OCI-M2 (cell line): ENCODE measurements at regions not wholly inside any gene's neighbourhood (a gene's known extent, or its start where the extent isn't known, plus 50 kb on each side); places are given as distances from the start of the nearest gene placed in this dataset.
A peak's percentile ranks its signal among the peaks of the same experiment; 100 is the strongest.
"Not testable (repeated sequence)": the region's sequence is repeated elsewhere in the genome, so short reads cannot be mapped to it uniquely, and the experiment has no call there.

Source experiments
- DNase-seq: peaks from one replicate; lab custom pipeline; 2025; ENCODE audit not compliant: unreplicated experiment; lab: John Stamatoyannopoulos, UW

DNA sequence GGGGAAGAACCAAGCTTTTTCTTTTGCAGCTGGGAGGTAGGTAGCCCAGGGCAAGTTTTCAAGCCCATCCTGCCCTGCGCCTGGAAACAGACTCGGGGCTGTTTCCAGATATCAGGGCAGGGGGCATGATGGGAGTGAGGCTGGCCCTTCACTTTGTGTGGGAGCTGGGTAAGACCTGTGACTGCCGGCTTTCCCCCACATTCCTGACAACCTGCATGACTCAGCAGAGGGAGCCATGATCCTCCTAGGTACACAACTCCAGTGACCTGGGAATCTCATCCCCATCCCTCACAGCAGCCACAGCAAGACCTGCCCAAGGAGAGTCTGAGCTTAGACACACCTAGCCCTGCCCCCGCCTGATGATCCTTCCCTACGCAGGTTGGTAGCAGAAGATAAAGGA, 280.8 kb downstream of the SOX4 start:
- DNase-seq = no peak

DNA sequence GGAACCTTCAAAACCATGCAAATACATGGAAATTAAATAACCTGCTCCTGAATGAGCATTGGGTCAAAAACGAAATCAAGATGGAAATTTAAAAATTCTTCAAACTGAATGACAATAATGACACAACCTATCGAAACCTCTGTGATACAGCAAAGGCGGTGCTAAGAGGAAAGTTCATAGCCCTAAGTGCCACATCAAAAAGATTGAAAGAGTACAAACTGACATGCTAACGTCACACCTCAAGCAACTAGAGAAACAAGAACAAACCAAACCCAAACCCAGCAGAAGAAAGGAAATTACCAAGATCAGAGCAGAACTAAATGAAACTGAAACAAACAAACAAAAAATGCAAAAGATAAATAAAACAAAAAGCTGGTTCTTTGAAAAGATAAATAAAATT, 283.5 kb downstream of the SOX4 start:
- not testable (repeated sequence) for DNase-seq

DNA sequence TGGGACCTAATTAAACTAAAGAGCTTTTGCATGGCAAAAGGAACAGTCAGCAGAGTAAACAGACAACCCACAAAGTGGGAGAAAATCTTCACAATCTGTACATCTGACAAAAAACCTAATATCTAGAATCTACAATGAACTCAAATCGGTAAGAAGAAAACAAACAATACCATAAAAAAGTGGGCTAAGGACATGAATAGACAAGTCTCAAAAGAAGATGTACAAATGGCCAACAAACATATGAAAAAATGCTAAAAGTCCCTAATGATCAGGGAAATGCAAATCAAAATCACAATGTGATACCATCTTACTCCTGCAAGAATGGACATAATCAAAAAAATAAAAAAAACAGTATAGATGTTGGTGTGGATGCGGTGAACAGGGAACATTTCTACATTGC, 286.7 kb downstream of the SOX4 start:
- not testable (repeated sequence) for DNase-seq

DNA sequence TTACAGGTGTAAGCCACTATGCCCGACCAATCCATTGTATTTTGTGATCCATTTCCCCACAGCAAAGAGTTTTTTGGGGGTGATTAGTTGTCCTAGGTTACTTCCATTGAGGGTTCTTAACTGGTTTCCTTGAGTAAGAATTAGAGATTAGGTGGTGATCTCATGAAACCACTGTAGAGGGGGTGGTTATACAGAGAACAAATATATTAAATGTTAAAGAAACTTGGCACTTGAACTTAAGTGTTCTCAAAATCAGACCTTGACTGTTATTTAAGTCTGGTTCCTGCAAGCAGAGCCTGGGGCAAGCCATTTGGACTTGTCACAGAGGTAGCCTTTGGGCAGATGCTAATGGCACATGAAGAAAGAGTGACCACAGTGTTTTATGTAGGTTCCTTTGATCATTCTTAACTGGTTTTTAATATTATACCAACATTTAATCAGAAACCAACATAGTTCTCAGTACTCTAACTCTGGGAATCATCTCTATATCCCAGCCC, 288.5 kb downstream of the SOX4 start:
- DNase-seq = no peak

DNA sequence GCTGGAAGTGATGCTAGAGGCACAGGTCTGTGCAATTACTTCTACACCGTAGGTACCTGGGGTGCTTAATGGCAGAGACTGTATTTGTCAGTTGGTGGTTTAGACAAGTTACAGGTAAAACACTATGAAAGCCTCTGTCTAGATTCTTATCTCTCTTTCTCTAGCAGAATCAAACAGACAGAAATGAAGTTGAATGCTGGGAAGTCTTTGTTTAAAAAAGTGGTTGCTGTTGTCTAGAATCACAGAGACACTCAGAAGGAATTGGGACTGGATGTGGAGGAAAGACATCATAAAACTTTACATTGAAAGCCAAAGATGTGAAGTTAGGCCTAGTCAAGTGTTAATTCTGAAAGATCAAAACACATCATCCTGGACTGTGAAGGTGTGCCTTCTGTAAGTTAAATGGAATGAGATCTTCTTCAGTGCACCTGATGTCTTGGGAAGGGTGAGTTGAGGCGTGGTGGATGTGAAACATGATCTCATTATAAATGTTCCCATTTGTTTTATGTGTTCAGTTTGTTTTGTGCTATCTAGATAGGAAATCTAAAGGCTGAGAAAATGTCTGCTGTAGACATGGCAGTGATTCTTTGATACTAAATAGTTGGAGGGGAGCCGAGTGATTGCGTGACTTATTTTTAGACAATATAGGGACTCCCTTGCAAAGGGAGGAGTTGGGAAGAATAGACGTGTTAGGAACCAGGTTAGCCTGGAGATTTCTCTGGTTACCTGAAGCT, 290.2 kb downstream of the SOX4 start:
- DNase-seq = no peak

DNA sequence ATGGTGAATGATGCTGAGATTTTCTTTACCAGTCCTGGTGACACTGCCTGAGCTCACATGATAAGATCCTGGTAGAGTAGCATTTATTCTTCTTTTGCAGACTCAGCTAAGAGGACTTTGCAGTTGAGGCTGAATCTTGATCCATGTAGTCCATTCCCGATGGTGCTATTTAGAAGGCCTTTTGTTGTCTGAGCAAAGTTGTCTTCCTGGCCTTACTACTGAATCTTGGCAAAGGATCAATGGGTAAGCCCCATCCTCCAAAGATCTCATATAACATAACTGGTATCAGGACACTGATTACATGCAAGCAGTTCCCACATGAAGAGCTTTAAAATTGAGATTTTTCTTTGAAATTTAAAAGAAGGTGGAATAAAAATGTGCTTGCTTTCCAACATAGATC, 291.6 kb downstream of the SOX4 start:
- DNase-seq = no peak

DNA sequence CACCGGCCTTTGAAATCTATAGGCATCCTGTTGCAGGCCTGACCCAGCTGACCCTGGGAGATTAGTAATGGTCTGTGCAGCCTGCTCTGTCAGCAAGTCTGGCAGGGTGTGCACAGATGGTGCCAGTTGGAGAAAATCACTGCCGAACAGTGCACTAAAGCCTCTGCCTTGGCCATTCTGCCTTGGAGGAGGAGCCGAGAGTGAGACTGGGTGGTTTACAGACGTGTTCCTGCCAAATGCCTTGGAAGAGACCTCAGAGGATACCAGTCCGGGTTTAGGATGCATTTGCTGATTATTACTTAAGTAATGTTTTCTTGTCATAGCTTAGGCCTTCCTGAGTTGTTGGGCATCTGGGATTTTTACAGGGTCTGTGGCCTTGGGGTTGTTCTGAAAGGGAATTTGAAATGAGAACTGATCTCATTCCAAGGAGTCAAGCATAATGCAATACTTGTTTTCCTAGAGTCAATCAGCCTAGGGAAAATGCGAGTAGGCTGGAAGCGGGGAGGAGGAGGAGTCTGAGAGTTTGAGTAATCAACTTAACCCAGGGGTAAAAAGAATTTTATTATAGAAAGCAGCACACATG, 292.1 kb downstream of the SOX4 start:
- no peak for DNase-seq

DNA sequence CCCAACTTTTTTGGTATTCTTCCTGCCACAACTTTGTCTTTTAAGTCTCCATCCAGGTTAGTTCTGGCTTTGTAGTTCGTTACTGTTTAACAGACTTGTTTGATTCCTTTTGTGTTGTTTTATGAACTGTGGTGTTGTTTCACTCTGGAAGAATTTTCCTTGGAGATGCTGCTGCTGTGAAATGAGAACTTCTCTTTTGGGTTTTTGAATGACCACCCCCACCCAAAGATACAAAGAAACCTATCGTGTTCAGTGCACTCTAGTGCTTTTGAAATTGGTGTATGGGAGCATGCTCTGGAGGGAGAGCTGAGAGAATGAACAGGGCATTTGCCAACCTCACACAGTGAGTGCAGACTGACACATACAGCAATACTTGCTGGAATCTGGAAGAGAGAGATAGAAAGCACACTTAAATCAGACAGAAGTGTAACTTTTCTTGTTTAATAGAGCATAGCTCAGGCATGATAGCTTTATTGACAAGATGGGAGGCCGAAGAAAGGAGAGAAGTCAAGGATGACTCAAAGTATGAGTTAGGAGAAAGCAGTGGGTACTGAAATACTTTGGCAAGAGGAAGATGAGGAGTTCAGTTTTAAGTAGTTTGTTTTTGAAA, 293.1 kb downstream of the SOX4 start:
- no peak for DNase-seq

DNA sequence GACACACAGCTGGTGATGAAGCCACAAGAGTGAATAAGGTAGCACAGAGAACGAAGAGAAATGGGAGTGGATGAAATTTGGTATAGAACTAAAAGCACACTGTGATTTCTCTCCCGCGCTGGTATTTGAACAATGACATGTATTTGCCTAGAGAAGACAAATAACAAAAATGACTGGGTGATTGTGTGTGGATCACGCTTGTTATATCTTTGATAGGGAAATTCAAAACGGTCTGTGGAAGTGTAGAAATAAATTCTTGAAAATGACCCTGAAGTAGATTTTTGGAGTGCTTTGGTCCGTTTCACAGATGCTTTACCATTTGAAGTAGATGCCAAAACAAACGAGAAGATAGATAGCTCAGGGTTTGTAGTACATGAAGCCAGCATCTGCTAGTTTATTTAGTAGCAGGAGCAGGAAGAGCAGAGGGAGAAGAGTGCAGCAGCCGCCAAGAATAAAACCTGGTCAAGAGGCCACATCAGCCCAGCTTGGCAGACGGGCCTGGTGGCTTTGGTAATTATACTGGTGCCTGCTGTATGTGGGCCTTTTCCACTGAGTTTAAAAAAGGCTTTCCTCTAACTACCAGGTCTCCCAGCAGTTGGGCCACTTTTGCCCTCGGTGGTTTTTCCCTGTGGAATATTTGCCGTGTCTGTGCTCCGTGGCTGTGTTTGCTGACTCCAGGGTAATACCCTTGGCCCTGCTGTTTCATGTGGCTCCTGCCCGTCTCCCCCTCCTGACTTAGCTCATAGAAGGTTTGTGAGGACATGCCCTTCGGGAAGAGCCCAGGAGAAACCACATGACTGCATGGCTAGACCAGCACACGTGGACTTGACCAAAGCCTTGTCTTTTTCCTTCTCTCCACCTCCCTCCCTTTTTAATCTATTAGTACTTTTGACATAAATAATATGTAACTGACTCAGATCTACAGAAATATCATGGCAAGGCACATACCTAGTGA, 294.0 kb downstream of the SOX4 start:
- DNase-seq = no peak

DNA sequence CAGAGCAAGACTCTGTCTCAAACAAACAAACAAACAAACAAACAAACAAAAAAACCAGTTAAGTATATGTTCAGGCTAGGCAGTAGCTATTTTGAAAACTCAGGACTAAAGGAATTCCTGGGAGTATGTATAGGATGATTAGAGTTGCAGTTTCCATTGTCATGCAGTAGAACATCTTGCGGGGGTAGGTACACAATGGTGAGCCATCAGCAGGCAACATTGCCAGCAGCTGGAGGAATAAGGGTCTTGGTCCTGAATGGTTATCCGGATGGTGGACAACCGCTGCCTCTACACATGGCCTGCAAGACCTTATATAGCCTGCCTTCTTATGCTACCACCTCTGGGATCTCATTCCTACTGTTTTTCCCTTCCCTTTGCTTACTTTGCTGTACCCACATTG, 297.5 kb downstream of the SOX4 start:
- DNase-seq = no peak

DNA sequence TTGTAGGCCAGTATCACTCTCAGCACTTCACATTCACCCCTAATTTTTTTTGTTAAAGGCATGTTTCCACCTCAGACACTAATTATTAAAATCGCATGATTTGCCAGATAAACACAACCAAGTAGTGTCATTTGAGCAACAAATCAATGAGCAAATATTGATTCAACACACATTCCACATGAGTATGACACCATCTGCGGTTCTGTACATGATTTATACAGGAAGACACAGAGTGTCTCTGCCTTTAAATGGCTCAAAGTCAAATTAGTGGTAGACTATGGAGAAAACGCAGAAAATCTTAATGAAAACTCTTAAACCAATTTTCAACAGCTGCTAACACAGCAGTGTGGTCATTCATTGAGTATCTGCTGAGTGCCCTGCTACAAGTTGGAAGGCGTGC, 300.2 kb downstream of the SOX4 start:
- no peak for DNase-seq

DNA sequence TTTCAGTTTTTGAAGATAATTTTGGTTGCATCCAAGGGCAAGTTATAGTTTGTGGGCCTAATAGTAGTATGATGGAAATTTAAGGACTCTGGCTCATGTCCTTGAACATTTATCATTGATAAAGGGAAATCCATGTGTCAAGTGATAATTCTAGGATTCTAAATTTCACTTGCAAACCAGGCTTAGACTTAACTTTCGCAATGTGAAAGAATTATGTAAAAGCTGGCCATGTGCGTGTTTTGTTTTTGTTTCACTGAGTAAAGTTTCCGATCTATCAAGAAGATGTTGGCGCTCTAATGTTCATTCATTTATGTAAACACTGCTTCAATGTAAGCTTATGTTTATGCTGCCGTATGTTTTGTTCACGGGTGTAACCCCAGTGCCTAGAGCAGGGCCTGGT, 302.0 kb downstream of the SOX4 start:
- DNase-seq = no peak

DNA sequence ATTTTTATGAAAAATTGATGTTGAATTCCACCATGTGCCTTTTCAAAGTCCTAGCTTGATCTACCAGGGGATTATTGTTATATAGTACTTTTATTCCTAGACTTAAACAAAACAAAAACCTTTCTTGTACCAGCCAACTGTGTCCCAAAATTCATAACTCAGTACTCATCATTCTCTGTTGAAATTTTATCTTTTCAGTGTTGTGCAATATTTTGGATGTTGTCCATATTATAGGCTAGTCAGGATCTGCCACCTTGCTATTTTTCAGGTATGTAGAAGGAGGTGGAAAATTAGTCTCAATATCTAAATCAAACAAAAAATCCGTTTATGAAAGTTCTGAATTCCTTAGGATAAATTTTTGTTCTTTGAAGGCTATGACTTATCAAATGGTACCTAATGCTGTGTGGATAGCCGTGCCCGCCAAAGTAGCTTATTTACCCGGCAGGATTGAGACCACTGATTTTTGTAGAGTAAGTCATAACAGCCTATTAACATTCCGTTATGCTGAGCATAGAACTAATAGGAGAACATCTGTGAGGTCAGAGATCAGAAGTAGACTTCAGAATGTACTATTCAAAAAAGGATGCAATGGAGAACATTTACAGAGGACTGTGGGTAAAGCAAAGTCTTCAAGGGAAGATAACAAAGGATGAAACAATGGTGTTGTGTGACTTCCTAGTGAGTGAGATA, 304.7 kb downstream of the SOX4 start:
- DNase-seq = no peak

DNA sequence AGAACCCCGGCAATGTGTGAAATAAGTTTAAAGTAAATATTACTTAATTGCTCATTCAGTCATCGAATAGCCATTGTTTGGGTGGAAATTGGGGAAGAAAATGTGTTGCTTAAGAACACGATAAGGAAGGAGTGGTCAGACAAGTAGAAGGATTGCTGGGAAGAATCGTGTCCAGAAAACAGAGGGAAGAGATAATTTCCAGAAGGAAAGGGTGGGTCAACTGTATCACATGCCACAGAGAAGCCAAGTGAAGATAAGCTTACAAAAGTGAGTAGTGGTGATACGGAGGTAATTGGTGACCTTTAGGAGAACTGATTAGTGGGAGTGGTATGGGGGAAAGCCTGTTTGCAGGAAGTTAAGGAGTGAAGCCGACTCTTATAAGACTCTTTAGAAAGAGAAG, 306.2 kb downstream of the SOX4 start:
- peak; percentile 49 for DNase-seq

DNA sequence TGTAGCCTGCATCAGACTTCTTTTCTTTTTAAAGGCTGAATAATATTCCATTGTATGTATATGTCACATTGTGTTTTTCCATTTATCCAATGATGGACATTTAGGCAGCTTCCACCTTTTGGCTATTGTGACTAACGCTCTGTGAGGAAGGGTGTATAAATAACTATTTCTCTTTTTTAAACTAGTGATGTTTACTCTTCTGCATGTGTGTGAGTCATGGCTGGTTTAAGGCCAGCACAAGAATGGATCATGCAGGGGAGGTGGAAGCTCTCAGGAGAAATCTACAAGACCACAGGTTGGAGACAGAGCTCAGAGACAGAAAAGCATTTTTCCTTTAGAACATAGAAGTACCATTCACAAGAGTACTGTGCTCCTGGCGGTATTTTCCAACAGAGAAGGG, 307.2 kb downstream of the SOX4 start:
- DNase-seq = no peak

DNA sequence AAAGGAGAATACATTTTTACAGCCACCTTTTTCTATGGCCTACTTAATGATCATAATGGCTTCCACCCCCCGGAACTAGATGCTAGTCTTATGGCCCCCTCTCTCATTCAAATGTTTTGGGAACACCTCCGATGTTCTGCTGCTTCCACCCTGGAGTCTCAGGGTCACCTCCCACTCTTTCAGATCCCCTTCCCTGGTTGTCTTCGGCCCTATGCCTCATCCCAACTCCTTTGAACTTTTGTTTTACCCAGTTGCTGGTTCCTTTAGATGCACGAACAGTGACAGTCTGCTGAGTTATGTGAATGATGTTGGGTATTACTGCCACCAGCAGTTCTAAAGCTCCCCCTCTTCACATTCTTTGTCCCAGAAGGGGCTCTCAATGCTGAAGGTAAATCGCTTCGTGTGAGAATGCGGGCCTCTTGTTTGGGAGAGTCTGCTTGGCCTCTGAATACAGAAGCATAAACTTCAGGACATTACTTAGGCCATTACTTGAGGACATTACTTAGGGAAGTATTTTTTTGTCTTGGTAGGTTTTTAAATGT, 309.1 kb downstream of the SOX4 start:
- DNase-seq = no peak

DNA sequence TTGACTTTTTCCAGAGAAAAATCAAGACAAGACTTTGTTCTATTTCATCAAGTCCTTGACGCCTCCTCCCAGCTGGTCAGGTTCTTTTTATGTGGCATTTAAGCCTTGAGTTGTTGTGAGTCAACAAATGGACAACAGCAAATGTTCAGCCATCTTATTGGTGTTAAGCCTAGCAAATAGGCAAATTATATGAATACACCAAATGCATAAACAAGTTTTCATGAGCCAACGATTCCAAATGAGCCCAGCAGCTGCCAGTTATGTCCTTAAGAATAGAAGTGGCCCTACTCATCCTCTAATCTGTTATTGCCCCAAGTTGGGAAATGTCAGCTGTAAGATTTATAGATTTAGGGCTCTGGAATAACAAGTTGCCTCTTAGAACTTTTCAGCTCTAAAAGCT, 312.0 kb downstream of the SOX4 start:
- no peak for DNase-seq

DNA sequence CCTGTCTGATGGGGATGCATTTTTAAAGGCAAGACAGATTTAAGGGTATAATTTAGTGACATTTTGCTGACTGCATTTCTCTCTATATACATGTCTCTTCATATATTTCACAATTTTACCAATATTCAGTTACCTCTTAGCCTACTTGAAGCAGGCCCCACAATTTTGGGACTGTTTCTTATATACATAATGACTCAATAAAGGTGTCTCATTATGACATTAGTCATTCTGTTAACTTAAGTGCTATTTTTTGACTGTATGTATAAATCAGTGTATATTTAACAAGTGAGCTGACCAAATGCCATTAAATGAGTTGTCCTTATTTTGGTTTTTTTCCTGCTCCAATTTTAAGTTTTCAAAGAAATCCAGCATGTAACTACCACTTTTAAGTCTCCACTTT, 313.3 kb downstream of the SOX4 start:
- DNase-seq = no peak

DNA sequence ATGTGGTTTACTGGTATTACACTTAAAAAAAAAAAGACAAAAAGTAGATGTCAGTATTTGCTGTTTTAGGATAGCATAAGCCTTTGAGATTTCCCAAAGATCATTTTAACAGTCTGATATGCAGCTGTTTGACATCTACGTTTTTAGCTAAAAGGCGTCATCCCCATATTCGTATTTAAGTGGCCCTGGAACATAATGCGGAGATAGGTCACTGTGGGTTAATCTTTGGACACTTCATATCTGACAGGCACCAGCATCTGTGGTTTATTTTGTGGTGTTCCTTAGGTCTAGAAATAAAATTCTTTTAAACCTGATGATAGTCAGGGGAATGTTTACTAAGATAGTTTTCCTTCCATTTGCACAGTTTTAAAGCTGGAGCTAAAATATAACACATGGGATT, 313.7 kb downstream of the SOX4 start:
- DNase-seq = no peak

DNA sequence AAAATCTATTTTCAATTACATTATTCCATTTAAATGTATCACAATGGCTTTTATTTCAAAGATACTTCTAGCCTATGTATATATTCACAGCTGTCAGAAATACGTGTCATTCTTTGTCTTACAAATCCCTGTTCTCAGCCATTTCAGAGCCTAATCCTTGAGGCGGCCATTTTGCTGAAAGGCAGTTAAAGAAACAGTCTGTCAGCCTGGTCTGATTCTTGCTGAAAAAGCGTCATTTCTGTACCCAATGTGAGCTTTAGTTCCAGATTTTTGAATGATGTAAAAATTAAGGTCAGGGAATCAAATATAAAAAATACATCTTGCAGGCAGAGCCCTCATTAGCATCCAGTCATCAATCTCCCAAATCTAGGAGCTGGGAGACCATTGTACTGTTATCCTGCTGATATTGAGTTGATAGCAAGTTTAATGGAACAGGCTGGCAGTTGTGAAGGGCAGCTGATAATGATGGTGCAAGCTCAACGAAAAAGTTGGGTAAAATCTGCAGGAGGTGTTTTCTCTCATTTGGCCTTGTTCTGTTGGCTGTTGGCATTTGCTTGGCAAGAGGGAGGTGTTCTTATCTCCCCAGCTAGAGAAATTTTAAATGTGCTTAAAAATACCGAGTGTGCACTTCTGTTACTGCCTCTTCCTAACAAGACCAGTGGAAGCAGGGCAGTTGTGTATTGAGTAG, 314.8 kb downstream of the SOX4 start:
- no peak for DNase-seq
